A549 (cell line): ENCODE measurements at regions not wholly inside any gene's neighbourhood (a gene's known extent, or its start where the extent isn't known, plus 50 kb on each side); places are given as distances from the start of the nearest gene placed in this dataset.

ENCODE experiments used
- ATAC-seq, 2 experiments: fragments of 200-7000 bp in 1 of 2; fragments of >200 bp in 1 of 2; cut with Nextera tagmentation in 1 of 2; cut with Tn5 transposase in 1 of 2; 3 replicates each; pipeline versions ENCODE4 v1.8.0 to v1.9.1; 2018 to 2020; ENCODE audit warnings: mild to moderate bottlenecking in 1 of 2, moderate library complexity in 1 of 2
- CTCF ChIA-PET: fragments of 300-600 bp; sonication (Branson Sonifier 250); formaldehyde crosslinking; extraction: SDS; loops from one replicate; lab custom pipeline; 2021; ENCODE audit warnings: antibody characterized with exemption, inconsistent platforms; lab: Yijun Ruan, JAX
- POLR2A ChIA-PET: fragments of 350-600 bp; formaldehyde crosslinking; extraction: SDS; loops from one replicate; lab custom pipeline; 2021; ENCODE audit warnings: antibody characterized with exemption, inconsistent platforms; lab: Yijun Ruan, JAX
- DNase-seq, 2 experiments: peaks; one replicate each; pipeline versions ENCODE4 v3.0.0 to v3.0.0-alpha.2; 2011 to 2016; ENCODE audit warnings: low read depth in 1 of 2, low spot score in 1 of 2
- FAIRE-seq: peaks from 2 replicates; lab custom pipeline; 2011; peaks lifted over from hg19 to GRCh38; lab: Jason Lieb, UNC
- H3K27ac ChIP-seq, 2 experiments: fragments of >200 bp; sonication (Bioruptor Twin); formaldehyde crosslinking; 3 replicates each; pipeline ENCODE4 v1.5.1; 2016 to 2017
- H3K4me1 ChIP-seq: fragments of >200 bp; sonication (Bioruptor Twin); formaldehyde crosslinking; 3 replicates; pipeline ENCODE4 v1.6.1; 2016
- H3K4me2 ChIP-seq: fragments of >200 bp; sonication (Bioruptor Twin); formaldehyde crosslinking; 3 replicates; pipeline ENCODE4 v1.6.1; 2016
- H3K4me3 ChIP-seq: fragments of >200 bp; sonication (Bioruptor Twin); formaldehyde crosslinking; 3 replicates; pipeline ENCODE4 v1.5.1; 2016
- H3K9me3 ChIP-seq: fragments of >200 bp; sonication (Bioruptor Twin); formaldehyde crosslinking; 3 replicates; pipeline ENCODE4 v1.6.1; 2016
- CBX2 ChIP-seq: fragments of 200-600 bp; sonication (generic); IDR thresholded peaks from 2 replicates; pipeline ENCODE4 v1.6.1; 2016; ENCODE audit warnings: low read depth, mild to moderate bottlenecking, borderline replicate concordance
- CEBPB ChIP-seq, 2 experiments: fragments of >200 bp in 1 of 2; sonication (Bioruptor Twin) in 1 of 2; formaldehyde crosslinking in 1 of 2; IDR thresholded peaks; 2 replicates each; pipeline ENCODE4 v1.6.1; 2012 to 2016
- CHD2 ChIP-seq: fragments of 150-350 bp; IDR thresholded peaks from 2 replicates; pipeline ENCODE4 v1.6.1; 2014; ENCODE audit warnings: low read length; ENCODE audit not compliant: partially characterized antibody
- E2F6 ChIP-seq: IDR thresholded peaks from 2 replicates; pipeline ENCODE4 v1.6.1; 2012; ENCODE audit warnings: low read depth, borderline replicate concordance
- EHF ChIP-seq: fragments of 250-450 bp; sonication (Bioruptor Pico); IDR thresholded peaks from 2 replicates; pipeline ENCODE4 v1.5.0; 2020; ENCODE audit warnings: mild to moderate bottlenecking
- FOSB ChIP-seq: fragments of 250-450 bp; sonication (Bioruptor Pico); IDR thresholded peaks from 2 replicates; pipeline ENCODE4 v1.5.0; 2020; ENCODE audit warnings: mild to moderate bottlenecking, moderate library complexity
- FOXS1 ChIP-seq: fragments of 250-450 bp; sonication (Bioruptor Pico); IDR thresholded peaks from 2 replicates; pipeline ENCODE4 v1.5.0; 2020; ENCODE audit warnings: mild to moderate bottlenecking, moderate library complexity
- GATA3 ChIP-seq: IDR thresholded peaks from 2 replicates; pipeline ENCODE4 v1.6.1; 2012; ENCODE audit warnings: borderline replicate concordance
- HES2 ChIP-seq: fragments of >200 bp; sonication (Bioruptor Twin); formaldehyde crosslinking; IDR thresholded peaks from 2 replicates; pipeline ENCODE4 v1.6.1; 2016
- HEYL ChIP-seq: fragments of 250-450 bp; sonication (Bioruptor Pico); IDR thresholded peaks from 2 replicates; pipeline ENCODE4 v1.8.0; 2021; ENCODE audit warnings: mild to moderate bottlenecking, moderate library complexity
- JUN ChIP-seq, 2 experiments: fragments of >200 bp; sonication (Bioruptor Twin); formaldehyde crosslinking; IDR thresholded peaks; 2 replicates in 1 of 2; 3 replicates in 1 of 2; pipeline ENCODE4 v1.6.1; 2016 to 2017
- KDM5A ChIP-seq: fragments of 200-600 bp; sonication (generic); IDR thresholded peaks from 2 replicates; pipeline ENCODE4 v1.6.1; 2016; ENCODE audit warnings: antibody characterized with exemption, mild to moderate bottlenecking
- MAFK ChIP-seq: fragments of 450-650 bp; IDR thresholded peaks from 2 replicates; pipeline ENCODE4 v1.6.1; 2014; ENCODE audit not compliant: partially characterized antibody
- MAZ ChIP-seq: fragments of 150-350 bp; IDR thresholded peaks from 2 replicates; pipeline ENCODE4 v1.6.1; 2014; ENCODE audit warnings: antibody characterized with exemption, low read depth, low read length, borderline replicate concordance
- POLR2A ChIP-seq: IDR thresholded peaks from 2 replicates; pipeline ENCODE4 v1.6.1; 2012; ENCODE audit warnings: mild to moderate bottlenecking, low read length
- RCOR1 ChIP-seq: fragments of 150-350 bp; IDR thresholded peaks from 2 replicates; pipeline ENCODE4 v1.6.1; 2014; ENCODE audit warnings: antibody characterized with exemption, low read length, low read depth
- TFCP2L1 ChIP-seq: fragments of 250-450 bp; sonication (Bioruptor Pico); IDR thresholded peaks from 2 replicates; pipeline ENCODE4 v1.5.0; 2021; ENCODE audit warnings: mild to moderate bottlenecking
- WGBS: methylation state at CpG from one replicate; pipeline ENCODE4 v1.1.6; 2017; ENCODE audit errors: missing lambda C conversion rate; 5-methylcytosine and 5-hydroxymethylcytosine counted together
- TF ChIP-seq, protein P1 (sequence below): fragments of >200 bp; sonication (Bioruptor Twin); formaldehyde crosslinking; IDR thresholded peaks from 3 replicates; pipeline ENCODE4 v1.5.1; 2016
- TF ChIP-seq, protein P2 (sequence below): fragments of 250-450 bp; sonication (Bioruptor Pico); IDR thresholded peaks from 2 replicates; pipeline ENCODE4 v1.5.0; 2021; ENCODE audit warnings: mild to moderate bottlenecking, moderate library complexity, borderline replicate concordance

DNA sequence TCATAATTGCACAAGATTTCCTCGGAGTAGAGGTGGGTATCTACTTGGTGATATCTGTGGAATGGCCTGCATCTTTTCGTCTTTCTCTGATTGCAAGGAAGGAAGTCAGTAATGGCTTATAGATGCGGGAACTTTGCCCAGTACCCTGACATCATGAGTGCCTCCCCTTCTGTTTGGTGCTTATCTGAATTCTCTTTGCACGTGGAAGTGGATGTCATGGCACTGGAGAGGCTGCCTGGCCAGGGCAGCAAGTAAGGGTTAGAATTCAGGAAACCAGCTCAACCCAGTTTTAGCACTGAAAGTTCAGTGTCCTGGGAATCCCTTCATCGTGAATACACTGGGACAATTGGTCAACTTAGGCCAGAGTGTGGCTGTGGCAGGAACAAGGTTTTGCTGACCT lies 83.5 kb upstream of the RAPGEF2 start:
- FAIRE-seq = no peak
- ATAC-seq = no peak
- H3K4me2 ChIP-seq = no peak overlapping the region
- 74% methylated on average over 5 of the region's 5 CpGs for WGBS
- POLR2A ChIA-PET = no interaction called here
- H3K4me3 ChIP-seq = no peak overlapping the region
- H3K27ac ChIP-seq = no peak overlapping the region
- TF ChIP-seq RCOR1 (no peak), HES2 (no peak), E2F6 (no peak), KDM5A (no peak), TFCP2L1 (CRISPR knock-in tag) (no peak), CEBPB (IDR thresholded peaks at IDR 0.05) (no peak), FOXS1 (CRISPR knock-in tag) (no peak), FOSB (CRISPR knock-in tag) (no peak), MAZ (no peak), EHF (CRISPR knock-in tag) (no peak), GATA3 (no peak), MAFK (no peak), CHD2 (no peak), POLR2A (no peak), CBX2 (no peak), HEYL (CRISPR knock-in tag) (no peak)
- TF ChIP-seq, protein P1, sequence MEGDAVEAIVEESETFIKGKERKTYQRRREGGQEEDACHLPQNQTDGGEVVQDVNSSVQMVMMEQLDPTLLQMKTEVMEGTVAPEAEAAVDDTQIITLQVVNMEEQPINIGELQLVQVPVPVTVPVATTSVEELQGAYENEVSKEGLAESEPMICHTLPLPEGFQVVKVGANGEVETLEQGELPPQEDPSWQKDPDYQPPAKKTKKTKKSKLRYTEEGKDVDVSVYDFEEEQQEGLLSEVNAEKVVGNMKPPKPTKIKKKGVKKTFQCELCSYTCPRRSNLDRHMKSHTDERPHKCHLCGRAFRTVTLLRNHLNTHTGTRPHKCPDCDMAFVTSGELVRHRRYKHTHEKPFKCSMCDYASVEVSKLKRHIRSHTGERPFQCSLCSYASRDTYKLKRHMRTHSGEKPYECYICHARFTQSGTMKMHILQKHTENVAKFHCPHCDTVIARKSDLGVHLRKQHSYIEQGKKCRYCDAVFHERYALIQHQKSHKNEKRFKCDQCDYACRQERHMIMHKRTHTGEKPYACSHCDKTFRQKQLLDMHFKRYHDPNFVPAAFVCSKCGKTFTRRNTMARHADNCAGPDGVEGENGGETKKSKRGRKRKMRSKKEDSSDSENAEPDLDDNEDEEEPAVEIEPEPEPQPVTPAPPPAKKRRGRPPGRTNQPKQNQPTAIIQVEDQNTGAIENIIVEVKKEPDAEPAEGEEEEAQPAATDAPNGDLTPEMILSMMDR = no peak
- TF ChIP-seq, protein P2, sequence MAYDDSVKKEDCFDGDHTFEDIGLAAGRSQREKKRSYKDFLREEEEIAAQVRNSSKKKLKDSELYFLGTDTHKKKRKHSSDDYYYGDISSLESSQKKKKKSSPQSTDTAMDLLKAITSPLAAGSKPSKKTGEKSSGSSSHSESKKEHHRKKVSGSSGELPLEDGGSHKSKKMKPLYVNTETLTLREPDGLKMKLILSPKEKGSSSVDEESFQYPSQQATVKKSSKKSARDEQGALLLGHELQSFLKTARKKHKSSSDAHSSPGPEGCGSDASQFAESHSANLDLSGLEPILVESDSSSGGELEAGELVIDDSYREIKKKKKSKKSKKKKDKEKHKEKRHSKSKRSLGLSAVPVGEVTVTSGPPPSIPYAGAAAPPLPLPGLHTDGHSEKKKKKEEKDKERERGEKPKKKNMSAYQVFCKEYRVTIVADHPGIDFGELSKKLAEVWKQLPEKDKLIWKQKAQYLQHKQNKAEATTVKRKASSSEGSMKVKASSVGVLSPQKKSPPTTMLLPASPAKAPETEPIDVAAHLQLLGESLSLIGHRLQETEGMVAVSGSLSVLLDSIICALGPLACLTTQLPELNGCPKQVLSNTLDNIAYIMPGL (CRISPR knock-in tag) = no peak
- TF ChIP-seq, all 56 proteins: peak for 0
- Histone ChIP-seq H3K9me3 (no peaks in the 10 kb centered on the region), H3K4me1 (peaks cover 13% of the 10 kb centered on the region)
- no peak for DNase-seq
- CTCF ChIA-PET = interaction anchor here (0.6 kb wide), 1 partner anchor 148 kb away, joined by 3 read pairs; no protein-coding TSS in a partner anchor

- CTCF ChIA-PET = no interaction called here
- FAIRE-seq = no peak
Measured at GRCh38 chr4:159021597-159022385, 81.1 kb upstream of the RAPGEF2 start.

GRCh38 chr4:159023741-159024140 lies 79.1 kb upstream of the RAPGEF2 start:
- no peak for TF ChIP-seq JUN (IDR thresholded peaks at IDR 0.05)
- WGBS = 62% methylated on average over 3 of the region's 3 CpGs
- ATAC-seq = no peak
- DNase-seq = no peak
- H3K9me3 ChIP-seq = no peaks in the 10 kb centered on the region
- ChIA-PET POLR2A (no interaction called here), CTCF (interaction anchor here (1.9 kb wide), 1 partner anchor 9 kb away, joined by 4 read pairs; no protein-coding TSS in a partner anchor)
- H3K27ac ChIP-seq = no peak overlapping the region
- H3K4me3 ChIP-seq = no peak overlapping the region
- FAIRE-seq = no peak
- no peaks in the 10 kb centered on the region for H3K4me1 ChIP-seq
- H3K4me2 ChIP-seq = no peak overlapping the region

More at GRCh38 chr4:159021597-159022385, 81.1 kb upstream of the RAPGEF2 start:
- H3K4me3 ChIP-seq = no peak overlapping the region
- no peaks in the 10 kb centered on the region for H3K4me1 ChIP-seq
- 86% methylated on average over 6 of the region's 6 CpGs for WGBS
- no peak overlapping the region for H3K27ac ChIP-seq
- H3K4me2 ChIP-seq = no peak overlapping the region
- no peak for DNase-seq
- no peaks in the 10 kb centered on the region for H3K9me3 ChIP-seq
- no peak for TF ChIP-seq HEYL (CRISPR knock-in tag)
- TF ChIP-seq, all 56 proteins: peak for 0
- POLR2A ChIA-PET = no interaction called here
- ATAC-seq = no peak
